HTR-8/SVneo (cell line): ENCODE measurements at regions not wholly inside any gene's neighbourhood (a gene's known extent, or its start where the extent isn't known, plus 50 kb on each side); places are given as distances from the start of the nearest gene placed in this dataset.

Experiments
- DNase-seq: peaks from one replicate; pipeline ENCODE4 v3.0.0; 2011; ENCODE audit warnings: low spot score, mixed read lengths; ENCODE audit not compliant: insufficient read length
- FAIRE-seq: peaks from 2 replicates; lab custom pipeline; 2011; peaks lifted over from hg19 to GRCh38; lab: Jason Lieb, UNC

DNA sequence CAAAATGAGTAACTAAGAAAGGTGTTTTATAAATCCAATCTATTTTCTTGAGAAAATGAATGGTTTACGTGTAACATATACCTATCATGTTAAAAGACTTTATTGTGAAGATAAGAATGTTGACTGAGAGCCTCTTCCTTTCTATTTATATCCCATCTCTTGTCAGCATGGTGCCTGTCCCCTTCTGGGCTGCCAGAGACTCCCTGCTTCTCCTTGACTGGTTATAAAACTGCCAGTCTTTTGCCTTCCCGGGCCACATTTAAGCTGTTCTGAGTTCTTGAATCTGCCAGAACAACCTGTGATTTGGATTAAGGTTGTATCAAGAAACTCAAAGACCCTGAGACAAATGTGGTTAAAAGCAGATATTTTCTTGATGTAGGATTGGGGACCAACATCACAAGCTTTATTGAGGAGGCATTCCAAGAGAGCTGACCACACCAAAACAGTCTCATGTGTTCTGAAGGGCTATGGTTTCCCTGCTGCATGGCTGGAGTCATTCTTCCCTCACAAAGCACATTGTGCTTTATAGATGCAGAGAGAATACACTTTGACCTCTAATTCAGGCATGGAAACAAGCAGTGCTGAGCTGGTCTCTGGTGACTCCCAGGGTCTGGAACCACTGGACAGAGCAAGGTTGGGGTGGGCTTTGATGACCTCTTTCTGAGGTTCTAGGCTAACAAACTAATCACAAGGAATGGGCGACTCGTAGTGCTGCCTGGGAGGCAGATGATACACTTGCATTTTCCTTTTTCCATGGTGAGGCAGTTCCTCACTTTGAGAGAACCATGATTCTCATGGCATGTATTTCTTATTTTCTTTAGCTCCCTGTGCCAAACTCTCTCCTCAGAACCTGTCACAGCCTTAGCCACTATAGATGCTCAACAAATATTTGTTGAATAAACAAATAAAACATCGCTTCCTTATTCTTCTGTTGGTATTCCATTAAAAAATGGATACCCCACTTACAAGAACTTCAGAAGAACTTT lies 205.0 kb upstream of the PREP start:
- DNase-seq (no peak), FAIRE-seq (no peak)

DNA sequence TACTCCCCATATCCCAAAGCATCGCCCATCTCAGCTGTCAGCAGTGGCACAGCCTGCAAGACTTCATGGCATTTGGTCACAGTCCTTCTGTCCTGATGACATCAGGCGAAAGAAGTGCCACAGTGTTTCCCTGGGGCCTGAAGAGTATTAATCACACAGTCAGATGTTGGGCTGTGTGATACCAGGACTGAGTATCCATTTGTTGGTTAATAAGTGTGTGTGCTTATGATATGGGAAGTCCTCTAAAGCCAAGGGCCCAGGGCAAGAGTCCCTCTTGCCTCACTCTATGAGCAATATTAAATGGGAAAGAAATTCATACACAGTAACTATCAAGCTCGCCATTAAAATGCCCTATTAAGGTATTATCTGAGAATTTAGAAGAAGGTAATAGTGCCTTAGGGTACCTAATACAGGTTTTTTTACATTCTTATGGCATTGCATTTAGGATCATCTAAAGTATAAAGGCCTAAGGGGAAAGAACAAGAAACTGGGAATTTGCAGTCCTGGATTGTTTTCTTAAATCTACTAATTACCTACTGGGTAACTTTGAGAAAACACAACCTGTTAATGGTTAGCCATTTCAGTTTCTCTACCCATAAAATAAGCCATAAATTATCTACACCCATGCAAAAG lies 204.1 kb upstream of the PREP start:
- FAIRE-seq = no peak
- DNase-seq = no peak

DNA sequence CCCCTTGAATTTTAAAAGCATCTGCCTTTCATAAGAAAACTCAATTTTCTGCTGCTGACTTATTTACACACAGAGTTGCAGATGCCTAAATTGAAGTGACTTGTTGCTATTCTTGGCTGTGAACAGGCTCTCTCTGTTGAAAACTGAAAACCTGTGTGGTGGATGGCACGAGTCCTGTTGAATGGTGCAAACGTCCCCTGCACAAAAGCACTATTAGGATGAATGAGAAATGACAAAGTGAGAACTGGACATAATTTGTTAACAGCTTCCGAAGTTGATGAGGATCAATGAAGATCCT lies 201.7 kb upstream of the PREP start:
- DNase-seq = no peak
- no peak for FAIRE-seq

GRCh38 chr6:105603788-105604586 lies 201.1 kb upstream of the PREP start:
- DNase-seq (no peak), FAIRE-seq (no peak)

GRCh38 chr6:105601541-105602236 lies 198.8 kb upstream of the PREP start:
- DNase-seq = no peak

DNA sequence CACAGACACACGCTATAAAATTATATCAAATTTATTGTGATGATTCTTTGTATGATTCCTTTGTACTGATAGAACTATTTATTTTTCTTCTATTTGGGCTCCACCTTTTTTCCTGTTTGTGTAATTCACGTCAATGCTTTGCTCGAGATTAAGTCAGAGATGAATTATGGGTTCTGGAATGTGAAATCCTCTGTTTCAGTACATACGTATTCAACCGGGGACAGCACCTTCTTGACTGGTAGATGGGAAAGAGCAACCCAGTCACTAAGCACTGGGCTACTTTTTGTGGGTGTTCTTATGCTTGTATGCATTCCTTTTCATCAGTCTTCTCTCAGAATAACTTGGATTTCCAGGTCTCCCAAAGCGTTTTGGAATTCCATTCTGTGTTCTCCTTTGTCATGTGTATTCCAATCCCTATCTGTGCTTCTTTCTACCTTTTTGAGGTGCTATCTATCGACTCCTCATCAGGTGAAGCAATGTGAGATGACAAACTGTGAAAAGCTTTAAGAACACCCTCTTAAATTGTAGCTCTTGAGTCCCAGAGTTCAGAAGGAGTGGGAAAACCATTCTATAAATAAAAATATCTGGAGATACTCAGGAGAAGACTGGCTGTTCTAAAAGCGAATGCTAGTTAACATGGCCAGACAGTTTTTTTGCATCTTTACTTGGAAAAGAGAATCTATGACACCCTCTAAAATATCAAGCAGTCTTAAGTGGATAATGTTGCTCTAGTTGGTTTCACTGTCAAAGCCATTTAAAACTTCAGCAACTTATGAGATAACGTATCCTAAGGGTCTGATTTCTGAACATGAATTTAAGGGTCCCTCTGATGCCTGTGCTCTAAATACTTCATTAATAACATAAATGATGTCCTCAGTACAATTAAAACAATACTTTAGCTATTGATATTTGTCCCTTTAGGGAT lies 197.7 kb upstream of the PREP start:
- no peak for DNase-seq

More at GRCh38 chr6:105601541-105602236, 198.8 kb upstream of the PREP start:
- no peak for FAIRE-seq

DNA sequence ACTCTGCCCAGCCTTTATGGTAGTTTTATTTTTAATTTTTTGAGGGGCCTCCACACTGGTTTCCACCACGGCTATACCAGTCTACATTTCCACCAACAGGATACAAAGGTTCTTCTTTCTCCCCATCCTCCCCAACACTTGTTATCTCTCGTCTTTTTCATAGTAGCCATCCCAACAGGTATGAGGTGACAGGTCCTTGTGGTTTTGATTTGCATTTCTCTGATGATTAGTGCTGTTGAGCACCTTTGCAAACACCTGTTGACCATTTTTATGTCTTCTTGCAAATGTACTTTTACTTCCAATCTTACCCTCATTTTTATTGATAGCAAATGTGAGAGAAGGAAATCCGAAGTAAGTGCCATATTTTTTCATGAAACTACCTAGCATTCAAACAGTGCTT lies 195.4 kb upstream of the PREP start:
- no peak for FAIRE-seq
- no peak for DNase-seq

More for the DNA sequence above, 197.7 kb upstream of the PREP start:
- FAIRE-seq = no peak

DNA sequence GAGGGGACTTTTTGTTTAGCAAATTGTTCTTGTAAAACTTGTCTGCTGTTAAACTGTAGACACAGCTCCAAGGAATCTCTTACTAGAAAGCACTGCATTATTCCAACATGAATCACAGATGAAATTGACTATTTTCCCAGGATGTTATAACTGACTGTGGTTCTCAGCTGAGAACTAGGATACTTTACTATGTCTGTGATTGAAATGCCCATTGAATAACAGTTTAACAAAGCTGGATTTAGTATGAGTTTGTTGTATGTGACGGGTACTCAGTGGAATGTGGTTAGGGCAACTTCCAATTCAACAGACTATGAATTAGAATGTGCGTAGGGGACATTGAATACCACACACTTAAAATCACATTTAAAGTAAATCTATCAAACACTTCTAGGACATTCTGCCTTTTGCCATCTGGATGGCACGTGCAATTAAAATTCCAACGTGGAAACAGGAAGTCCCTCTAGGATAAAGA lies 193.4 kb upstream of the PREP start:
- DNase-seq = no peak
- FAIRE-seq = peak; percentile 44

- FAIRE-seq (no peak), DNase-seq (no peak)
These were observed 192.9 kb upstream of the PREP start for GRCh38 chr6:105595829-105596228.

DNA sequence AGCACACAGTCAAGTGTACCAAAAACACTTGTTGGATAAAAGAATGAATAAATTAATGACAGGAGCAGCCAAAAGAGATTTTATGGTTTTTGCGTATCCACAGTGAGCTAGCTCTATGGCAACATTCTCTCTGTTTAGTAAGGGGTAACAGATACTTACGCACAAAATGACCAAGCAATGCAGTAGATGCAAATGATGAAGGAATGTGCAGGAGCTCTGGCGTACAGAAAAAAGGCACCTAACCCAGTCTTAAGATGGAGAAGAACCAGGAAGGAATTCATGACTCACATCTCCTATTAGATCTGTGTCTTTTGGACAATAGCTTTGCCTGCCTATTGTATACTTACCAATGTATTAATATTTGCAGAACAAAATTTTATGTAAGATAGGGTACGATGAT lies 191.9 kb upstream of the PREP start:
- FAIRE-seq (no peak), DNase-seq (no peak)

- FAIRE-seq = no peak
- no peak for DNase-seq
These were observed 191.2 kb upstream of the PREP start for GRCh38 chr6:105593805-105594671.

GRCh38 chr6:105593056-105593690 lies 190.3 kb upstream of the PREP start:
- no peak for FAIRE-seq
- DNase-seq = no peak

DNA sequence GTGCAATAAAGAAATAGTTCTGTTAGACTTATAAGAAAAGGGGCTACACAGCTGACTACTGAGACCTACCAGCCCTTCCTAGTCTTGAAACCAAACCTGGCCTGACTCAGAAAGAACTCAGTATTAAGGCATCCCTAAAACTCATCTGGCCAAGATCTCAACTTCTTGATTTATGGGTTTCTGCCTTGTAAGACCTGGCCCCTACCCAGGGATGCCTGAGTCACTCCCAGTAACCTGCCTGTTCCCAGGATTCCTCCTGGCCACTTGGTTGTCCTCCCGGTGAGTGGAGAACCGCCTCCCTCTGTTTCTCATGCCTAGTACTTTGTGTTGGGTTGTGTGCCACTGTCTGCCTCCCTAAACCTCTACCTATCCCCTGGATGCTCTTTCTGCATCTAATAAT lies 189.4 kb upstream of the PREP start:
- DNase-seq (no peak), FAIRE-seq (no peak)

GRCh38 chr6:105591053-105591452 lies 188.2 kb upstream of the PREP start:
- FAIRE-seq = no peak
- DNase-seq = no peak

- FAIRE-seq (no peak), DNase-seq (no peak)
These were observed 185.3 kb upstream of the PREP start for GRCh38 chr6:105588123-105588710.

- DNase-seq (no peak), FAIRE-seq (no peak)
These were observed 184.7 kb upstream of the PREP start for GRCh38 chr6:105587349-105588122.
